GM18907 (cell line): ENCODE measurements at regions not wholly inside any gene's neighbourhood (a gene's known extent, or its start where the extent isn't known, plus 50 kb on each side); places are given as distances from the start of the nearest gene placed in this dataset.

ENCODE experiments used
- ATAC-seq: cut with Tn5 transposase; IDR thresholded peaks from one replicate; pipeline ENCODE4 v1.9.1; 2021; ENCODE audit warnings: mild to moderate bottlenecking, moderate library complexity; ENCODE audit not compliant: unreplicated experiment

GRCh38 chr5:171676286-171676944, 109.2 kb upstream of the SMIM23 start:
- no peak for ATAC-seq

- ATAC-seq, result no peak
These were observed 107.0 kb upstream of the SMIM23 start for GRCh38 chr5:171678646-171679045.

GRCh38 chr5:171680485-171680884, 105.1 kb upstream of the SMIM23 start:
- no peak for ATAC-seq

- ATAC-seq, result no peak
These were observed 104.6 kb upstream of the SMIM23 start for GRCh38 chr5:171681061-171681460.

GRCh38 chr5:171681677-171682076, 103.9 kb upstream of the SMIM23 start:
- ATAC-seq, result no peak

GRCh38 chr5:171682801-171683200, 102.8 kb upstream of the SMIM23 start:
- no peak for ATAC-seq

- no peak for ATAC-seq
These were observed 101.4 kb upstream of the SMIM23 start for GRCh38 chr5:171684169-171684568.

- no peak for ATAC-seq
These were observed 96.7 kb upstream of the SMIM23 start for GRCh38 chr5:171688696-171689495.

- no peak for ATAC-seq
These were observed 95.7 kb upstream of the SMIM23 start for GRCh38 chr5:171689853-171690417.

- ATAC-seq, result no peak
These were observed 93.5 kb upstream of the SMIM23 start for GRCh38 chr5:171692107-171692506.

GRCh38 chr5:171692936-171693335, 92.7 kb upstream of the SMIM23 start:
- no peak for ATAC-seq

- no peak for ATAC-seq
These were observed 92.2 kb upstream of the SMIM23 start for GRCh38 chr5:171693412-171693811.

- ATAC-seq, result no peak
These were observed 89.8 kb upstream of the SMIM23 start for GRCh38 chr5:171695804-171696203.

- ATAC-seq, result no peak
These were observed 88.2 kb upstream of the SMIM23 start for GRCh38 chr5:171697221-171698102.

GRCh38 chr5:171700318-171700912, 85.2 kb upstream of the SMIM23 start:
- no peak for ATAC-seq

GRCh38 chr5:171701100-171701541, 84.5 kb upstream of the SMIM23 start:
- no peak for ATAC-seq

GRCh38 chr5:171702135-171702770, 83.4 kb upstream of the SMIM23 start:
- no peak for ATAC-seq

GRCh38 chr5:171703146-171703545, 82.5 kb upstream of the SMIM23 start:
- ATAC-seq, result no peak

GRCh38 chr5:171705036-171705435, 80.6 kb upstream of the SMIM23 start:
- ATAC-seq, result no peak

- no peak for ATAC-seq
These were observed 79.7 kb upstream of the SMIM23 start for GRCh38 chr5:171705830-171706468.
